NCI-H2196 (cell line): ENCODE measurements at regions not wholly inside any gene's neighbourhood (a gene's known extent, or its start where the extent isn't known, plus 50 kb on each side); places are given as distances from the start of the nearest gene placed in this dataset.

Experiments used
- DNase-seq: peaks from one replicate; lab custom pipeline; 2025; ENCODE audit not compliant: unreplicated experiment; lab: John Stamatoyannopoulos, UW

- no peak for DNase-seq
These were observed 50.5 kb upstream of the STC2 start for GRCh38 chr5:173378727-173379126.
